ENCODE measurements at regions not wholly inside any gene's neighbourhood (a gene's known extent, or its start where the extent isn't known, plus 50 kb on each side); places are given as distances from the start of the nearest gene placed in this dataset.

- DNase-seq (ENCODE audit: low read depth) (no peak), FAIRE-seq (no peak)
- TF ChIP-seq CTCF (IDR thresholded peaks at IDR 0.05; ENCODE audit: insufficient read depth, low read length, severe bottlenecking), result no peak
- Histone ChIP-seq H3K36me3 (ENCODE audit: control insufficient read depth, insufficient read depth, low read length) (no peaks in the 10 kb centered on the region), H3K27me3 (ENCODE audit: control insufficient read depth, insufficient read depth, low read length) (no peaks in the 10 kb centered on the region), H3K4me3 (ENCODE audit: low read depth, low read length) (no peak overlapping the region)
Observed at GRCh38 chr3:177282119-177282655, 84.9 kb upstream of the TBL1XR1 start.

- TF ChIP-seq CTCF (IDR thresholded peaks at IDR 0.05; ENCODE audit: insufficient read depth, low read length, severe bottlenecking), result no peak
- H3K36me3 ChIP-seq (ENCODE audit: control insufficient read depth, insufficient read depth, low read length), result no peaks in the 10 kb centered on the region
- H3K27me3 ChIP-seq (ENCODE audit: control insufficient read depth, insufficient read depth, low read length), result no peaks in the 10 kb centered on the region
- DNase-seq (ENCODE audit: low read depth) (peak; percentile 49), FAIRE-seq (no peak)
- H3K4me3 ChIP-seq (ENCODE audit: low read depth, low read length), result no peak overlapping the region
Observed at GRCh38 chr3:177283983-177284382, 86.7 kb upstream of the TBL1XR1 start.

- TF ChIP-seq CTCF (IDR thresholded peaks at IDR 0.05; ENCODE audit: insufficient read depth, low read length, severe bottlenecking), result no peak
- no peak for FAIRE-seq
Observed at GRCh38 chr3:177284383-177284881, 87.2 kb upstream of the TBL1XR1 start.

GRCh38 chr3:177286034-177286433 lies 88.8 kb upstream of the TBL1XR1 start:
- FAIRE-seq (no peak), DNase-seq (ENCODE audit: low read depth) (peak; percentile 97)
- Histone ChIP-seq H3K36me3 (ENCODE audit: control insufficient read depth, insufficient read depth, low read length) (no peaks in the 10 kb centered on the region), H3K27me3 (ENCODE audit: control insufficient read depth, insufficient read depth, low read length) (no peaks in the 10 kb centered on the region), H3K4me3 (ENCODE audit: low read depth, low read length) (no peak overlapping the region)
- no peak for TF ChIP-seq CTCF (IDR thresholded peaks at IDR 0.05; ENCODE audit: insufficient read depth, low read length, severe bottlenecking)

More at GRCh38 chr3:177284383-177284881, 87.2 kb upstream of the TBL1XR1 start:
- DNase-seq (ENCODE audit: low read depth), result peak; percentile 50
- Histone ChIP-seq H3K36me3 (ENCODE audit: control insufficient read depth, insufficient read depth, low read length) (no peaks in the 10 kb centered on the region), H3K4me3 (ENCODE audit: low read depth, low read length) (no peak overlapping the region), H3K27me3 (ENCODE audit: control insufficient read depth, insufficient read depth, low read length) (no peaks in the 10 kb centered on the region)

GRCh38 chr3:177287231-177287630 lies 89.9 kb upstream of the TBL1XR1 start:
- DNase-seq (ENCODE audit: low read depth) (no peak), FAIRE-seq (no peak)
- Histone ChIP-seq H3K36me3 (ENCODE audit: control insufficient read depth, insufficient read depth, low read length) (no peaks in the 10 kb centered on the region), H3K4me3 (ENCODE audit: low read depth, low read length) (no peak overlapping the region), H3K27me3 (ENCODE audit: control insufficient read depth, insufficient read depth, low read length) (no peaks in the 10 kb centered on the region)
- no peak for TF ChIP-seq CTCF (IDR thresholded peaks at IDR 0.05; ENCODE audit: insufficient read depth, low read length, severe bottlenecking)

- no peaks in the 10 kb centered on the region for H3K27me3 ChIP-seq (ENCODE audit: control insufficient read depth, insufficient read depth, low read length)
- no peak for DNase-seq (ENCODE audit: low read depth)
- TF ChIP-seq CTCF (IDR thresholded peaks at IDR 0.05; ENCODE audit: insufficient read depth, low read length, severe bottlenecking), result no peak
- FAIRE-seq, result no peak
- no peak overlapping the region for H3K4me3 ChIP-seq (ENCODE audit: low read depth, low read length)
- H3K36me3 ChIP-seq (ENCODE audit: control insufficient read depth, insufficient read depth, low read length), result no peaks in the 10 kb centered on the region
Observed at GRCh38 chr3:177290633-177291032, 93.4 kb upstream of the TBL1XR1 start.
